Stimulated activated CD4-positive, alpha-beta T cell treated with anti-CD3 and anti-CD28 coated beads, Interleukin-2, amount 100 ng/mL, for 48 hours (primary cell): ENCODE measurements at regions not wholly inside any gene's neighbourhood (a gene's known extent, or its start where the extent isn't known, plus 50 kb on each side); places are given as distances from the start of the nearest gene placed in this dataset.

Experiments used
- DNase-seq, 2 donors: peaks; one replicate each; pipeline ENCODE4 v3.0.0-alpha.2; 2020

DNA sequence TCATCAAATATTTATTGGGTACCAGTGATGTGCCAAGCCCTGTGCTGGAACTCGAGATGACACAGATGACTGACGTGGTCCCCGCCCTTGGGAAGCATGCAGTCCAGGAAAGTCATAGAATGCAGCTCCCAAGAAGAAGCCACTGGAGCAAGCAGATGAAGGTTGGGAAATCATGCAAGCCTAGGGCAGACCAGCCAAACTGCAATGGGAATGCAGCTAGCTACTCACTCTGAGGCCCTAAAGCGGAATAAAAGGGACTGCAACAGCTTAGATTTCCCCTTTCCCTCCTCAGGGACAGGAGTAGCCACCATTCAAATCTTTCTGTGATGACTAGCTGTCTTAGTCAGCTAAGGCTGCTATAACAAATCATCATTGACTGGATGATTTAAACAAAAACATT, 152.2 kb downstream of the MAFB start:
- DNase-seq = no peak

DNA sequence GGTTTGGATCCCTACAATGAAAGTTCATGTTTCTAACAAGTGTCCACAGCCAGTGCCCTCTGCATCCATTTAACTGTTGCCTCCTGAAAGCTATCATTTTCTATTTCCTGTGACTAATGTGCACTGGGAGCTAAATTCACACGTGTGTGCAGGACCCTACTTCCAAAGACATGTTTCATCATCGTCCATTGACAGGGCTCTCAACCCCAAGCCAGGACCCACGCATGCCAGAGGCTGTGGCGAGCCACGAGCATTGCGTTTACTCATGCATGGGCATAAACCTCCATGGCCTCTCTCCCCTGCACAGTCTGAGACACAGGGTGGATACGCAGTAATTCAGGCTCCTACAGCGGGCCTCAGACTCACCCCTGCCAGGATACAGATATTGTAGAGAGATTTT, 153.2 kb downstream of the MAFB start:
- DNase-seq = no peak

DNA sequence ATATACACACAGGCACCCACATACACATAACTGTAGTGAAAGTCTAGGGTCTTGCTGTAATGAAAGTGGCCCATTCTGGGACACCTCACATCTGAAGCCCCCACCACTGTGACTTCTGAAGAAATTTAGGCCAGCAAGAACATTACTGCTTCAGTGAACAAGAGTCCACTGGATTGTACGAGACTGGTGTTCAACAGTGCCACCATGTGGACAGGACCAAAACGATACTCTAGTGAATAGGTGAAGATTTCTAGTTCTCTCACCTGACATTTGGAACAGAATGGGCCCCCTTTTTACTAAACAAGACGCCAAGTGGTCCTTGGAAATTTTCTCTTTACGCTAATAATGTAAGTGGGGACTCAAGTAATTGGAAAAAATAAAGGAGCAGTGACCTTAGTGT, 156.9 kb downstream of the MAFB start:
- peak; percentile 3 to 9 for DNase-seq

DNA sequence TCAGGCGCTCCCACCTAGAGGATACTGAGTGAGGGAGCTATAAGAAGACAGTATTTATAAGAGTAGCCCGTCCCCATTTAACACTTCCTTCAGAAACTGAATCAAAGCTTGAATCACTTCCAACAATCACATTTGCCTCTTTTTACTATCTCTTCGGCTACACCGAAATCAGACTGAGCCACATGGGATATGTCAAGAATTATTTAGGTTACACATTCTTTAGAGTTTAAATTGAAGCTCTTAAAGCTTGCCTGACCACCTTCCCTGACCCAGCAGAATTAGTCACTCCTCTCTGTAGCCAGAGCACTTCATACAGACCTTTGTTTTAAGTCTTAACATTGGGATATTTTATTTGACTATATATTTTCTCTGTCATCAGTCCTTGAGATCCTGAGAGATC, 163.7 kb downstream of the MAFB start:
- no peak for DNase-seq

DNA sequence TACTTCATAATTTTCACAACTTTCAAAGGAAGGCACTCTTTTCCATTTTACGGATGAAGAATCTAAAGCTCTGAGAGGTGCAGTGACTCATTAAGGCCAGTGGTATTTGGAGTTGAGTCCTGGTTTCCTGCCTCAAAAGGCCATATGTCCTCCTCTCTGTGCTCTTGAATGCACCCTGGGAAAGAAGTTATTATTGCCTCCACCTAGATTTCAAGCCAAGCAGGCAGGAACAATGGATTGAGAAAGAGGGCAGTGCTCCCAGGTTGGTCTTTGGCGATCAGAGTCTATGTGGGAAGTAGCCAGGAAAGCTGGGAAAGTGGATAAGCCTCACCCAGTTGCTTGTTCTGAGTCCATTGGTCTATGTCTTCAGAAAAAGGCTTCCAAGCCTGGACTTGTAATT, 165.0 kb downstream of the MAFB start:
- no peak for DNase-seq

DNA sequence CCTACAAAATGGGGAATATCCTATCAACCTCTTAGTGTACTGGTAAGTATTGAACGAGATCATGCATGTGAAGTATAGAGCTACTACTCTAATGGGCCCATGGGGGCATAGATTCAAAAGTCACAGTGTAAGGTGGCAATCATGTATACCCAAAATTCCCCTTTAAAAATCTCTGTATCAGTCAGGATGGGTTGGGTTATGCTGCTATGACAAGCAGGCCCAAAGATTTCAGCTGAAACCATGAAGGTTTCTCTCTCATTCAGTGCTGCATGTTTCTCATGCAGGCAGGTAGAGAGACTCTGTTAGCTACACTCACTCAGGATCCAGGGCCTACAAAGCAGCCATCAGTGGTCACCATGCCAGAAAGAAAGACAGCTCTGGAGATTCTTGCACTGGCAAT, 166.6 kb downstream of the MAFB start:
- DNase-seq = no peak

DNA sequence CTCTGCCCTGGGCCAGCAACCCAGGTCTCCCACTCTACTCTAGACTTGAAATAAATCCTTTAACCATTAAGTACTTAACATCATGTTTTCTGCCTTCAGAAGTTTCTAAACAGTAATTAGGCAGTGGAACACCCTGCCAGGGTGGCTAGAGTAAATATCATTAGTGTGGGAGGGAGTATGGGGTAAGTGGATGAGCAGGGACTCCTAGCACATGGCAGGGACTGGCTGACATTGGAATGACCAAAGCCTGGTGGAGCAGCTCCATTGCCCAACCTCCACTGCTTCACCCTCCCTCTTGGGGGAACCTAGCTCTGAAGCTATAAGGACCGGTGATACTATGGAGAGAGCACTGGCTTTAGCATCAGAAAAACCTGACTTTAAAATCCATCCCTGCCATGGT, 167.1 kb downstream of the MAFB start:
- no peak for DNase-seq

DNA sequence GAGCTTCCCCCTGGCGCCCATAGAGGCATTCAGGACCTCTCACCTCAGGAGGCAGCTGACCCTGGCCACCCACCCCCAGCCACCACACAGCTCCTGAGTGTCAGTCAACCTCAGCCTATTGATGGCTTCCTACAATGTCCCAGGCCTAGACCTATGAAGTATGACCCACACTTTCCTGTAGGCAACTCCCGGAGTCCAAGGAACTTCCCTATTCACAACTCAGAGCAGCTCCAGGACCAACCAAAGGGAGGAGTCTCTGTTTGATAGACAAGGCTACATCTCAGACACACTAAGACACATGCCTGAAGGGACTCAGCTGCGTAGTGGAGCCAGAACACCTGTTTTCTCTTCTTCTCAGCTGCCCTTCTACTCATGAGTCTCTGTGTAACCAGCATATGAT, 169.1 kb downstream of the MAFB start:
- no peak for DNase-seq

DNA sequence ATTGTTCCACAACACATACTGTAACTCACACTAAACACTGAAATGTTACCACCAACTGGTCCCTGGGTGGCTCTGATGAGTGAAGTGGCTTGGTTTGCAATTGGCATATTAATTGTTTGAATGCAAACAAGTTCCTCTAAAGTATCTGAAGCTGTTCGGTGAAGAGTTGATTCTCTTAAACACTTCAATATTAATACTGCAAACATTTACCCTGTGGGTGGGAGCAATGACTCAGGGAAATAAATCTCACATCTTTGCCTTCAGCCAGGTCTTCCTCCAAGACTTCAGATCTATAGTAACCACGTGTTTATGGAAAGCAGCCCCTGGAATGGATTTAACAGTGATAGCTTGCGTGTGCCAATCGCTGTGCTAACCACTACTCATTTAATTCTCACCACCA, 176.0 kb downstream of the MAFB start:
- no peak for DNase-seq

DNA sequence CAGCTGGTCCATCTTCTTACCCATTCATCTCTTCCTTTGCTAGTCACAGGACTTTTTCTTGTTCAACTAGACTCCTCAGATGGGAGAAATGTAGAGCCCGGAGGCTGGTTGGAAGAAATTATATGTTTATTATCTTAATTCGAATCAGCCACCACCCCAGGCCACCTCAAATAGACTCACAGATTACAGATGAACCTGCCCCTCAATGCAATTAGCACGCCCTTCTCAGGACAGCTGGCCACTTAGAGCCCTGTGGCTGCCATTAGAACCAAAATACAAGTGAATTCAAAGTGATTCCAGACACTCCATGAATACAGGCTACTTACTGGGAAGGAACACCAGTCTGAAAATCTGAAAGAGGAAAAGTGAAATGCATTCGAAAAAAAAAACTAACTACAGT, 176.4 kb downstream of the MAFB start:
- no peak for DNase-seq

DNA sequence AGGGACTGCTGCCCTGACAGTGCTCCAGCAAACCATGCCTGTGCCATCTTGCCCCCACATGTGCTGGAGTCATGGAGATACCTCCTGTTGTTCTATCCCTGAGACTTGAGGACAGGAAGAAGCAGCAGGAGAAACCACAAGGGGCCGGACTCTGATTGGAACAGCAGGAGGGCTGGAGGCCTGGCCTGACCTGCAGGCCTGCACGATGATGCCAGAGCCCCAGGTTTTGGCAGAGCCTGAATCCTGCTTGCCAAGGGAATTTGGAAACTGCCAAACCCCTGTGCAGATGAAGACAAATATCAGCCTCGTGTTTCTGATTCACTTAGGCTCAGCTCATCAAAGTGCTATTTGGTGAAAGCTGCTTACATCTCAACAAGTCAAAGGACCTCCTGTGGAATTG, 177.6 kb downstream of the MAFB start:
- DNase-seq = no peak

DNA sequence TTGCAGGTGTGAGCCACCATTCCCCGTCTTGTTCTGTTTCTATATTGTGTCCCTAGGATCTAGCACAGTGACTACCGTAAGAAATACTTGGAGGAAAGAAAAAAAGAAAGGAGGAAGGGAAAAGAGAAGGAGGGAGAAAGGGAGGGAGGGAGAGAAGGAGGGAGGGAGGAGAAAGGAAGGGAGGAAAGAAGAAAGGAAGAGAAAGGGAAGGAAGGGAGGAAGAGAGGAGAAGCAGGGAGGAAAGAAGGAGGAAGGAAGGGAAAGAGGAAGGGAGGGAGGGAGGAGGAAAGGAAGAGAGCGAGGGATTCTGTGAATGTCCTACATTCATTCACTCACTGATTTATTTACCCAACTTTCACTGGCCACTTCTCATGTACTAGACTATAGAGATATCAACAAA, 178.4 kb downstream of the MAFB start:
- DNase-seq = no peak

DNA sequence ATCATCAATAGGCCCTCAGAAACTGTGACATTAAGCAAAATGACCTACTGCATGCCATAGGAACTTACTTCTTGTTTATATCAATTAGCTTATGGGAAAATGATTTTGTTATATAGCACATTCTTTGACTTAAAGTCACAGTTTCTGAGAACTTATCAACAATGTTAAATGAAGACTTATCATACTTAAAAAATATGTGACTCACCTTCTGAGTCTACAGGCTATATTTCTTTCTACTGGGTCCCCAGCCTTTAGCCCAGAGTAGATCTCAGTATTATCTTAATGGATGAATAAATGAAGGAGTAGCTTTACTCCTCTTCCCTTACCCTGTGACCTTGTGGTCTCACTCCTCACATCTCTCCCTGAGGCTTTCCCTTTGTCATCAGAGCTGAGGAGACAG, 180.2 kb downstream of the MAFB start:
- DNase-seq = no peak

DNA sequence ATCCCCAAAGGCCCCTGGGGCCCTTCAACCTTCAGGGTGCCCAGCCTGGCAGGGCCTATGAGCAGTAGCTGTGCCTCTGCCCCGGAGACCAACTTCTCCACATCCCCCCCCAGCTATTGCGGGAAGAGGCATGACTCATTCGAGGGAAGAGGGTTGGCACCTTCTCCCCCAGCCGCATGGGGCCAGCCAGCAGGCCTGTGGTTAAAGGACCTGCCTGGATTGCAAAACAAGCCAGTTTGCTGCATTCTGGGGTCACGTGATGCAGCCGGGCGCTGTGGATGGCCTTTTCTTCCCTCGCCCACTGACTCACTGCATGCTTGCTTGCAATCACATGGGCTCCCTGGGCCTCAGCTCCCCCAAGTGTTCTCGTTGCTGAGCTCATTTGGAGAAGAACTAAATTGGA, 182.5 kb downstream of the MAFB start:
- DNase-seq = no peak

DNA sequence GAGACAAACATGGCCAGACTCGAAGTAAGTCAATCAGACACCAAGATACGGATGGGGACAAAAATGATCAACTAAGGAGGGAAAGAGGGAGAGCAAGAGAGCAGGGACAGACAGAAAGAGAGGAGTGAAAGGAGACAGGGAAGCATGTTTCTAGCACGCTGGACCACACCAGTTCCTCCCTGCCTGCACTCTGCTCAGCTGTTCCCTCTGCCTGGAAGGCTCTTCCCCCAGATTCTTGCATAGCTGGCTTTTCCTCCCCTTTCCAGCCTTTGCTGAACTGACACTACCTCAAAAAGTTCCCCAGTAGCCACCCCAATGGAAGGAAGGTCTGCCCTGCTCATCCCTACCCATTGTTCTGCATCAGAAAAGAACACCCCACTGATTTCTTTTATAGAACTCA, 185.9 kb downstream of the MAFB start:
- DNase-seq = no peak

DNA sequence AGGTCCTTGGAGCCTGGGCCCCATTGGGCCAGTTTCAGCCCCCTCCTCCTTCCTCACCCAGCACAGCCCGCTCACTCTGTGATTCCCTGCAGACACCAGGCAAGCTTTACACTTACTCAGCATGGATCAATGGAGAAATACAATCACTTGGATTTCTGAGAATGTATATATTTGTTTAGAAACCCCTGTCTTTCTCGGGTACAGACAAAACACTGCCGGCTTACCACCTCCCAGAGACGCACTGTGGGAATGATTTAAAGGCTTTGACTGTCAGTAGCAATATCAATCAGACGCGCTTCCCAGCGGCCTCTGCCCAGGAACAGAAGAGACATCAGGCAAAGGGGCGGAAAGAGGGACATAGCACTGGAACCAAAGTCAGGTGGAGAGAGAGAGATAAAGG, 186.5 kb downstream of the MAFB start:
- DNase-seq = no peak

DNA sequence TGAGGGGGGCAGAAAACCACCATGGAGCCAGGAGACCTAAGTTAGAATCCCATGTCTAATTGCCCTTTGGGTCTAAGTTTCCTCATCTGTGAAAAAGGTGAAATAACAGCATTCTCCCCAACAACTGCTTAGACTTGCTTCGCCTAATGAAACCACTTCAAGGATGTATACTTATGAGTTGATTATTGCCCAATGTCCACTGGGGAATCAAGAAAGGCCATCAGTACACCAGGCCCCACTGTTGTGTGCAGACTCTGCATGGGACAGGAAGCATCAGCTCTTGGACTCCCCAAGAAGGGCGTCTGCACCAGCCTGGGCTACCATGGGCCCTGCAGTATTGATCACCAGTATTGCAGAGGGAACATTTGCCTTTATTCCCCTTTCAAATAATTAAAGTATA, 189.6 kb downstream of the MAFB start:
- DNase-seq = no peak

DNA sequence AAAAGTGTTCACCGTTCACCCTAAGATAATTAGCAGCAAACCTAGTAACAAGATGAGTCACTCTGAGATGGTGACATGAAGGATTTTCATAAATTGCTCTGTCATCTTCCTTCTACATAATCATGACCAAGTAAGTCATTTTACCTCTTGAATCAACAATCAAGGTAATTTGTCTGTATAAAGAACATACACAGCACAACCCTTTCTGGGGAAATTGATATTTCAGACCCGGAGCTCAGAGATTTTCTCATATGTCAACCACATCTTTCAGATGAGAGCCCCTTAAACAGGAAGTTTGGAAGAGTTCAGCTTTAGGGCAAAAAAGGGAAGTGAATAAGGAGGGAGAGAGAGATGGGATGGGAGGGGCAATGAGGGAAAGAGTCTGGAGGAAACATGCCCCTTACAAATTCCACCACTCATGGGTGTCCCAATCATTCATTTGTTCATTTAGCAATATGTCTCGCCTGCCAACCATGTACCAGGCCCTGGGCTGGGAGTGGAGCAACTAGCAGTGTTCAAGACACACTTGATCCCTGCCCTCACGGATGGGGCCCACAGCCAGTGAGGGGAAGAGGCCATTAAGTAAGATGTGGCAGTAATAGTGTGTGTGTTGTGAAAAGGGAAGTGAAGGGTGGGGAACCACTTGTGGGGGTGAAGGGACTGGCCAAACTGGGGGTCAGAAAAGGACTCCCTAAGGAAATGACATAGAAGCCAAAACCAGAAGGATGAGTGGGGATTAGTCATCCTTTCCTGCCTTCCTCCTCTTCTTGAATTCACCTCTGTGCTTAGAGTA, 190.9 kb downstream of the MAFB start:
- DNase-seq = no peak

DNA sequence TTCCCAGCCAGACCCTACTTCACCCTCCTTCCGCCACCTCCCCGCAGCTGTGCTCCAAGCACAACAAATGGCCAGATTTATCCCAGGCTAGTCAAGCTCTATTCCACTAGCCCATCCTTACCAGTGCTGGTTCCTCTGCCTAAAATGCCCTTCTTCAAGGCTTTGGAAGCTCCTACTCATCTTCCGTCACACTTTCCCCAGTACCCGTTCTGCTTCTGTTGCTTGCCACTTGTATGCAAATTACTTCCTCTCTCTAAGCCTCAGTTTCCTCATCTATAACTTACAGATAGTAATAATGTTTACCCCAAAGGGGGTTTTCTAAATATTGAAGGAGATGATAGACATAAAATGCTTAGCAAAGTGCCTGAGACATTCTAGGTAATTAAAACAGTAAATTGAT, 193.1 kb downstream of the MAFB start:
- no peak for DNase-seq

DNA sequence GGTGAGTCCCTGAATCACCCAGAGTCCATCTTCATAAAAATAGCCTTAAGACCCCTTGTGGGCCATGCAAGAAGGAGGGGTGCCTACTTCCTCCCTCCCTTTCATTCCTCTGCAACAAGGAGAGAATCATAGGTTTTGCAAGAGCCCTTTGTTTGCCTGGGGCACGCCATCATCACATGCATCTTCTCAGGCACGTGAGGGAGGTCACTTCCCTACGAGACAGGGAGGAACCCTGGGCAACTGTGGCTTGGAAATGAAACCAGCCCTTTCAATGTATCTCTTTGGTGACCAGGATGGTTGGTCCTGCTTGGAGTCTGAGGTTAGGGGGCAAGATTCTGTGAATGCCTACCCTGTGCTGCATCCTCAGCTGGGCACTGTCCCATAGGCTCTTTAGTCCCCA, 194.8 kb downstream of the MAFB start:
- no peak for DNase-seq

DNA sequence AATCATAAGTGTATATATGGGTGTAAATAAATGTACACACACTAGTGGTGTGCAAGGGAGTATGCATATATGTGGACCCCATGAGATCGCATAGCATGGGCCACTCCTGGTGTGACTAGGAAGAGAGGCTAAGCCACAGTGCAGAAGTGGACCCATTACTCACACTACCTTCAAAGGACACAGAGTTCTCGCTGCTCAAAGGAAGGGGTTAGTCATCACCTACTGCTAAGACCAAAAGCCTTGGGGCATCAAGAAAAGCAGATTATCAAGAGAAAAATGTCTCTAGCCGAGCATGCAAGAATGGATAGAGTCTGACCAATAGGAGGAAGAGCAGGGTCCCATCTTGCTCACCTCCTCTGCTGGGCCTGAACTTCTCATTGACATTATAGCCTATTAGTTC, 195.5 kb downstream of the MAFB start:
- no peak for DNase-seq

DNA sequence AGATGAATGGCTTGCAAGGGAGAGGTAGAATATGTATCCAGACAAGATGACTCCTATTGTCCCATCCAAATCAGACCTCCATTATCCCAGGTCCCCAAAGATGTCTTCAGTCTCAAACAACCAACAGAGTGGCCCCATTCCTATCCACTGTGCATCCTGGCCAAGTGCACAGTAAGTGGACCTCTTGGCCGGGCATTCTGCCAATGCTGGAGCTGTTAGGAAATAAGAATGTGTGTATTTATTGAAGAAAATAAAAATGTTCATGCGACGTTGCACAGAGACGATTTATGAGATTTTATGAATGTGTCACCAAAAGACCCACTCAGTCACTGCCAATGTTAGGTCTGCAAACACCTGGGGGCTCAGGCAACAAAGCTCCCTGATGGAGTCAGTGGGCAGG, 196.0 kb downstream of the MAFB start:
- DNase-seq = no peak

DNA sequence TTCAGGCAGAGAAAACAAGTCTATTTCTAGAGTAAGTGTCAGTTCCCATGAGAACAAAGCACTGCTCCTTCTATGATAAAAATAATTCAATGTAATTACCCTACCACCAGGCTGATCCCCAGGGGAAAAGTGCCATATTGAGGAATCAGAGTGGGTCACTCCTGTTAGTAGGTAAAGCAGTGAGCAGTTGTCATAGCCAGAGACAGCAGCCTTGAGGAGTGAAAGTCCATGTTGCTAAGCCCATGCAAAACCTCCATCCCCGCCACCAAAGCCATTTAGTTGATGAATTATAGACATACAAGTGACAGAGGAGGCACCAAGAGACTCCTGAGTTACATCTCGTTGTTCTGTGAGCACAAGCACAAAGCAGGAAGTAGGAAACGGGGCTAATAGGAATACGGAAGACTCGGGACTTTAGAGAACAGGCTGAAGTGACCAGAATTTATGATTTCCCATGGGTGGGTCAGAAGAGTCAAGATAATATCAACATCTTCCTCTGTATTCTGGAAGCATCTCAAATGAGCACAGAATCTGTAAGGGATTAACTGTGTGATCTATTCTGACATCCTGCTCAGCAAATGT, 197.9 kb downstream of the MAFB start:
- DNase-seq = no peak

DNA sequence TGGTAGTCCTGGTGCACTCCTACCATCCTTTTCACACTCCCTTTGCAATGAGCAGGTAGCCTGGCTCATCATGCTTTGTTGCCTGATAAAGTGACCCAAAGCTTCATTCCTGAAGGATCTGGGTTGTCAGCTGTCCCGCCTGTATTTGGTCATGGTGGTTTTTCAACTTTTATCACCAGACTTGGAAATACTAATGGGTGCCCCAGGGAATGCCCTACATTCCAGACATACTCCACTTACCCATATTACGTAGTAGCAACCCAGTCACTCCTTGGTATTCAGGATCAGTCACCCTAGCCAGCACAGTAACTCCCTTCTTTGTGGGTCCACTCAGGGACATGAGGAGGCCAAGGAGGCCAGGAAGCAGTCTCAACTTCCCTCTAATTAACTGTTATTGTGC, 199.2 kb downstream of the MAFB start:
- DNase-seq = no peak

DNA sequence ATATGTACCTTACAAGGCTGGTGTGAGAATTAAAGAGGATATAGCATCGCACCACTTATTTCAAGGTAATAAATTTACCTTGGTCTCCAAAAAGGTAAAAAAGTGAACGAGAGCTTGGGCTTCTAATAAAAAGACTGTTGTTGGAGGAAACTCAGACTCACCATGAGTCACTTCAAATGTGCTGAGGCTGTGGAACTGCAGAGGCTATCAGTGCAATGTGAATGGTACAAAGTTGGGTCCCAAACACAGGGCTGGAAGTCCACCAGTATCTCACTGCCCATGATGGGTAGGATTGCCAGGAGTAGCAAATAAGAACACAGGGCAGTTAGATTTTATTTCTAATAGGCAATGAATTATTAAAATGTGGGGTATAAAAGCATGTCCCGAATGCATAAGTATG, 200.6 kb downstream of the MAFB start:
- no peak for DNase-seq
